Right atrium auricular region (tissue), 2 donors: ENCODE measurements at regions not wholly inside any gene's neighbourhood (a gene's known extent, or its start where the extent isn't known, plus 50 kb on each side); places are given as distances from the start of the nearest gene placed in this dataset.
A peak's percentile ranks its signal among the peaks of the same experiment; 100 is the strongest.

Experiments
- DNase-seq: peaks from one replicate; pipeline ENCODE4 v3.0.0-alpha.2; 2019; ENCODE audit warnings: low spot score
- H3K27ac ChIP-seq, 2 donors: fragments of 200-600 bp; sonication (generic); 1 replicate in 1 of 2; 2 replicates in 1 of 2; pipeline ENCODE4 v1.5.1; 2016 to 2019
- H3K27me3 ChIP-seq, 2 donors: fragments of 200-600 bp; sonication (generic); one replicate each; pipeline versions ENCODE4 v1.5.1 to v1.6.0; 2017 to 2019
- H3K36me3 ChIP-seq: fragments of 200-600 bp; sonication (generic); one replicate; pipeline ENCODE4 v1.5.1; 2016
- H3K4me1 ChIP-seq, 2 donors: fragments of 200-600 bp; sonication (generic); one replicate each; pipeline versions ENCODE4 v1.5.1 to v1.6.0; 2017 to 2019
- H3K4me3 ChIP-seq, 2 donors: fragments of 200-600 bp; sonication (generic); 1 replicate in 1 of 2; 2 replicates in 1 of 2; pipeline ENCODE4 v1.5.1; 2017 to 2019; ENCODE audit warnings: mild to moderate bottlenecking in 1 of 2, moderate library complexity in 1 of 2
- H3K9me3 ChIP-seq, 2 donors: fragments of 200-600 bp; sonication (generic); one replicate each; pipeline ENCODE4 v1.5.1; 2019
- TF ChIP-seq, protein P1 (sequence below), 2 donors: fragments of 200-600 bp; sonication (generic); IDR thresholded peaks; one replicate each; pipeline ENCODE4 v1.5.1; 2019; ENCODE audit warnings: antibody characterized with exemption in 2 of 2

DNA sequence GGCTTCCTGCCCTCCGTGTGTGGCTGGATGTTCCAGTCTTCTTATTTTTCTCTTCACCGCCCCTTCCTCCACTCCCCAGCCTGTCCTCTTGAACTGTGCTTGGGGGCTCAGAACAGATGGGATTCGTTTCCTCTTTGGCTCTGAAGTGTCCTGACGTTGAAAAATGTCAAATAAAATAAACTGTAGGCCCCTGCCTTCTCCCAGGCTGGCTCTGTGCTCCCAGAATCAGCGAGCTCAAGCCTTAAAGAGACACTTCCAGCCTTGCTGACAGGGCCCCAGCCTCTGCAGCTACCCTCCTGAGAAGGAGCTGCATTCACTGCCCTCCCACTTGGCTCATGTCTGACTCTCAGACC, 104.2 kb upstream of the IPO9 start:
- H3K27me3 ChIP-seq, result no peaks in the 10 kb centered on the region
- no peak overlapping the region for H3K4me3 ChIP-seq
- no peaks in the 10 kb centered on the region for H3K36me3 ChIP-seq
- peaks cover 0 to 53% of the 10 kb centered on the region in 2 donors for H3K4me1 ChIP-seq
- TF ChIP-seq, protein P1, sequence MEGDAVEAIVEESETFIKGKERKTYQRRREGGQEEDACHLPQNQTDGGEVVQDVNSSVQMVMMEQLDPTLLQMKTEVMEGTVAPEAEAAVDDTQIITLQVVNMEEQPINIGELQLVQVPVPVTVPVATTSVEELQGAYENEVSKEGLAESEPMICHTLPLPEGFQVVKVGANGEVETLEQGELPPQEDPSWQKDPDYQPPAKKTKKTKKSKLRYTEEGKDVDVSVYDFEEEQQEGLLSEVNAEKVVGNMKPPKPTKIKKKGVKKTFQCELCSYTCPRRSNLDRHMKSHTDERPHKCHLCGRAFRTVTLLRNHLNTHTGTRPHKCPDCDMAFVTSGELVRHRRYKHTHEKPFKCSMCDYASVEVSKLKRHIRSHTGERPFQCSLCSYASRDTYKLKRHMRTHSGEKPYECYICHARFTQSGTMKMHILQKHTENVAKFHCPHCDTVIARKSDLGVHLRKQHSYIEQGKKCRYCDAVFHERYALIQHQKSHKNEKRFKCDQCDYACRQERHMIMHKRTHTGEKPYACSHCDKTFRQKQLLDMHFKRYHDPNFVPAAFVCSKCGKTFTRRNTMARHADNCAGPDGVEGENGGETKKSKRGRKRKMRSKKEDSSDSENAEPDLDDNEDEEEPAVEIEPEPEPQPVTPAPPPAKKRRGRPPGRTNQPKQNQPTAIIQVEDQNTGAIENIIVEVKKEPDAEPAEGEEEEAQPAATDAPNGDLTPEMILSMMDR (IDR thresholded peaks at IDR 0.05), result no peak
- DNase-seq, result no peak
- no peaks in the 10 kb centered on the region for H3K9me3 ChIP-seq
- peak overlapping the region; percentile 80 to 84 for H3K27ac ChIP-seq

DNA sequence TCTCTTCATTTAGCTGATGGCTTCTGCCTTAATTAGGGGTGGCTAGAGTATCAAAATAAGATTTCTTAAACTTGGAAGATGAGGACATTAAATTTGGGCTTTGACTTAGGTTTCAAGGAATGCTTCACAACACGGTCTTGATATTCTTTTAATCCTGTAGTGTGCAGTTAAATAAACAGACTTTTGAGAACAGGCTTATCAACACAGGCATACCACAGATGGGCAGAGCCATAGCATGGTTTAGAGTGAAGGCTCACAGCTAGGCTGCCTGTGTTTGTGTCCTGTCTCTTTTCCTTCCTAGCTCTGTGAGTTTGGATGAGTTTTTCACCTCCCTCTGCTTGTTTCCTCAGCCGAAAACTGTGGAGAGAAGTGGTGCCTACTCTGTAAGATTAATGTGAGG, 102.3 kb upstream of the IPO9 start:
- peaks cover 0 to 50% of the 10 kb centered on the region in 2 donors for H3K4me1 ChIP-seq
- TF ChIP-seq, protein P1 (IDR thresholded peaks at IDR 0.05), result no peak
- H3K4me3 ChIP-seq, result no peak overlapping the region
- DNase-seq, result no peak
- peak overlapping the region in 1 of 2 donors; percentile 14 for H3K27ac ChIP-seq
- H3K9me3 ChIP-seq, result no peaks in the 10 kb centered on the region
- H3K27me3 ChIP-seq, result no peaks in the 10 kb centered on the region
- no peaks in the 10 kb centered on the region for H3K36me3 ChIP-seq

DNA sequence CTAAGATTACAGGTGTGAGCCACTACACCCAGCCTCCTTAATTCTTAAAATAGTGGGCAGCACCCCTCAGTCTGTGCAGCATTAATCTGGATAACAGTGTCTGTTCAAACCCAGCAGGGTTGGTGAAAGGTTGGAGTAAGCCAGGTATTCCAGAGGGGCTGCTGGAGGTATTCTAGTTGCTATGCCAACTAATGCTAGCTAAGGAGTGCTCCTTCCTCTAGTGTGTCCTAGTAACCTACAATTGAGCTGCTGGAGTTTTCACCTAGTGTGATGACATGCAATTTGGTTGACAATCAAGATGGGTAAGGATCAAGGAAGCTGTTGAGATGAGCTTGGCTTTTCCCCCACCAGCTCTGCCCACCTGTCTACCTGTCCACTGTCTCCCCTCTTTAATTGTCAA, 100.2 kb upstream of the IPO9 start:
- Histone ChIP-seq H3K4me3 (no peak overlapping the region), H3K9me3 (no peaks in the 10 kb centered on the region), H3K27ac (no peak overlapping the region), H3K4me1 (peaks cover 0 to 52% of the 10 kb centered on the region in 2 donors), H3K27me3 (no peaks in the 10 kb centered on the region), H3K36me3 (no peaks in the 10 kb centered on the region)
- TF ChIP-seq, protein P1 (IDR thresholded peaks at IDR 0.05), result no peak
- no peak for DNase-seq

DNA sequence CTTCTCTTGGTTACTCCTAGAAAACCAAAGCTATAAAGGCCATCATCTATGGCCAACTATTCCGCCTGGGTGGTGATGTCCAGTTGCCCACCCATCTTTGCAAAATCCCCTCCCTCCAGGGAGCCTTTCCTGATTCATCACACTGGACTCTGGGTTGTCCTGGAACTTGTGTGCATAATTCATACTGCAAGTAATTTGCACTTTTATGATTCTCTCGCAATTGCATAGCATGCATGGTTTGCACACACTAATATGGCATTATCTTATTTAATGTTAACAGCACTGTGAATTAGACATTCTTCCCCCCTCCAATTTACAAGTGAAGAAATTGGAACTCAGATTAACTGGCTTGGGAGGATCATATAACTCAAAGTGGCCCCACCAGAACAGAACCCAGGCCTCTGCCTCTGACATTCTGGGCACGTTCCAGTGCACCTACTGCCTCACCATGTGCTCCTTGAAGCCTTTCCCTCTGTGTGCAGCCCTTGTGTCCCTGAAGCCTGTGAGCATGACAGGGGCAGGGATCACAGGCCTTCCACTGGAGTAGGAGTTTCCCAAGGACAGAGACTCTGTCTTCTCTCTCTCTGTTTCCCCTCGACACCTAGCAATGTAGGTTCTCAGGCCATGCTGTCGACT, 98.9 kb upstream of the IPO9 start:
- peaks cover 0 to 44% of the 10 kb centered on the region in 2 donors for H3K4me1 ChIP-seq
- no peak overlapping the region for H3K4me3 ChIP-seq
- peak overlapping the region in 1 of 2 donors; percentile 8 for H3K27ac ChIP-seq
- H3K27me3 ChIP-seq, result no peaks in the 10 kb centered on the region
- H3K9me3 ChIP-seq, result no peaks in the 10 kb centered on the region
- no peak for DNase-seq
- TF ChIP-seq, protein P1 (IDR thresholded peaks at IDR 0.05), result no peak
- H3K36me3 ChIP-seq, result no peaks in the 10 kb centered on the region

DNA sequence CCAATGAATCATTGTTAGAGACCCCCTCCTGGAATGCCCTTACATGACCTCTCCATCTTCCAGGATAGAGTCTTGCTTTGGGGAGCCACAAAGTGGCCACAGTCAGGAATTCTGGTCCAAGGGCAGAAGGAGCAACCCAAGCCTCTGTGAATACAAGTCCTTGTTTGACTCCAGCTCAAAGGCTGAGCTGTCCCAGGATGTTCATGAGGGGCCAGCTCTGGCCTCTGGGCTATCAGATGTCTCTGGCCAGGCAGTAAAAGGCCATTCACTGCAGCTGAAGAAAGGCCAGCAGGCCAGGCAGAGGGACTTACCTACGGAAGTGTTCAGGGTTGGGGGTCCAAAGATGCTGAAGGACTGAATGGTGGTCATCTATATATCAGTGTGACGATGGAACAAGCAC, 98.3 kb upstream of the IPO9 start:
- no peak for DNase-seq
- no peaks in the 10 kb centered on the region for H3K27me3 ChIP-seq
- peak overlapping the region in 1 of 2 donors; percentile 8 for H3K27ac ChIP-seq
- H3K9me3 ChIP-seq, result no peaks in the 10 kb centered on the region
- H3K4me3 ChIP-seq, result no peak overlapping the region
- TF ChIP-seq, protein P1 (IDR thresholded peaks at IDR 0.05), result no peak
- no peaks in the 10 kb centered on the region for H3K36me3 ChIP-seq
- H3K4me1 ChIP-seq, result peaks cover 0 to 43% of the 10 kb centered on the region in 2 donors

DNA sequence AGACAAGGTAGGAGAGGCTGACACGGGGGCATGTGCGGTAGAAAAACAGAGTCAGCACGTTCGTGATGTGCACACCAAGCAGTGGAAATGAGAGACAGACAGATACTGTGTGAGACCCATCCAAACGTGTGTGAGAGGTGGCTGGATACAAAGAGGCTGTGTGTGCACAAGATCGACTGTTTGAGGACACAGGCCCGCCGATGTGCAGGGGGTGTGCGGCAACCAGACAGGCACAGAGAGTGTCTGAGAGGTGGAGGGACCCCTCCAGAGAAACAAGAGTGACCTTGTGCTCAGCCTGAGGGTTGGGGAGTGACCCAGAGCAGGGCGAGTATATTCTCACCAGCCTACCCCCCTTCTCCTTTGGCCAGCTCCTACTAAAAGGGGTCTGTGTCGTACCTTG, 97.8 kb upstream of the IPO9 start:
- DNase-seq, result no peak

More for the DNA sequence above, 97.8 kb upstream of the IPO9 start:
- Histone ChIP-seq H3K4me3 (no peak overlapping the region), H3K36me3 (no peaks in the 10 kb centered on the region), H3K9me3 (no peaks in the 10 kb centered on the region), H3K27me3 (no peaks in the 10 kb centered on the region), H3K4me1 (peaks cover 0 to 48% of the 10 kb centered on the region in 2 donors), H3K27ac (no peak overlapping the region)
- TF ChIP-seq, protein P1 (IDR thresholded peaks at IDR 0.05), result no peak
